IPS DF 6.9 (cell line): ENCODE measurements at regions not wholly inside any gene's neighbourhood (a gene's known extent, or its start where the extent isn't known, plus 50 kb on each side); places are given as distances from the start of the nearest gene placed in this dataset.
"Not testable (repeated sequence)": the region's sequence is repeated elsewhere in the genome, so short reads cannot be mapped to it uniquely, and the experiment has no call there.

Experiments
- DNase-seq: peaks from one replicate; pipeline ENCODE4 v3.0.0-alpha.2; 2013; ENCODE audit warnings: low read depth, low spot score
- H3K27ac ChIP-seq: one replicate; pipeline ENCODE4 v1.5.1; 2013; ENCODE audit warnings: low read length, control low read depth
- H3K27me3 ChIP-seq: 2 replicates; pipeline ENCODE4 v1.6.1; 2013; ENCODE audit warnings: mild to moderate bottlenecking, low read length; ENCODE audit not compliant: control insufficient read depth, insufficient read depth
- H3K36me3 ChIP-seq: 2 replicates; pipeline ENCODE4 v1.6.1; 2013; ENCODE audit warnings: low read length; ENCODE audit not compliant: control insufficient read depth, insufficient read depth
- H3K4me1 ChIP-seq: 2 replicates; pipeline ENCODE4 v1.6.1; 2013; ENCODE audit warnings: low read length; ENCODE audit not compliant: control insufficient read depth, insufficient read depth
- H3K4me3 ChIP-seq: 2 replicates; pipeline ENCODE4 v1.5.1; 2013; ENCODE audit warnings: mild to moderate bottlenecking, low read length
- H3K9me3 ChIP-seq: 2 replicates; pipeline ENCODE4 v1.6.1; 2013; ENCODE audit warnings: low read length, inconsistent platforms; ENCODE audit not compliant: control insufficient read depth, insufficient read depth
- WGBS: extraction: QIAGEN DNeasy Blood & Tissue Kit; methylation state at CpG from one replicate; pipeline ENCODE4 v1.1.7; 2013; ENCODE audit warnings: mixed read lengths, missing lambda C conversion rate; ENCODE audit not compliant: insufficient read length, insufficient coverage; 5-methylcytosine and 5-hydroxymethylcytosine counted together

- no CpG with 5 or more reads among the region's 1 CpG for WGBS
- H3K27me3 ChIP-seq = no peaks in the 10 kb centered on the region
- no peaks in the 10 kb centered on the region for H3K4me1 ChIP-seq
- no peaks in the 10 kb centered on the region for H3K9me3 ChIP-seq
- DNase-seq = no peak
- H3K4me3 ChIP-seq = no peak overlapping the region
- H3K36me3 ChIP-seq = no peaks in the 10 kb centered on the region
- H3K27ac ChIP-seq = no peak overlapping the region
Measured at GRCh38 chr10:23859598-23859997, 349.3 kb upstream of the KIAA1217 start.

- Histone ChIP-seq H3K36me3 (no peaks in the 10 kb centered on the region), H3K27me3 (no peaks in the 10 kb centered on the region), H3K4me3 (no peak overlapping the region), H3K4me1 (no peaks in the 10 kb centered on the region), H3K27ac (no peak overlapping the region), H3K9me3 (no peaks in the 10 kb centered on the region)
- DNase-seq = no peak
Measured at GRCh38 chr10:23864631-23865147, 344.2 kb upstream of the KIAA1217 start.

- H3K4me3 ChIP-seq, H3K27me3 ChIP-seq, H3K27ac ChIP-seq, DNase-seq, H3K4me1 ChIP-seq, H3K36me3 ChIP-seq, H3K9me3 ChIP-seq: not testable (repeated sequence)
- WGBS = no CpG with 5 or more reads among the region's 5 CpGs
Measured at GRCh38 chr10:23866985-23867384, 342.0 kb upstream of the KIAA1217 start.

- H3K27me3 ChIP-seq = no peaks in the 10 kb centered on the region
- DNase-seq = no peak
- no peak overlapping the region for H3K27ac ChIP-seq
- peaks cover 3% of the 10 kb centered on the region; the same call in 1 of the 2 replicates for H3K4me1 ChIP-seq
- H3K9me3 ChIP-seq = no peaks in the 10 kb centered on the region
- H3K4me3 ChIP-seq = no peak overlapping the region
- WGBS = no CpG with 5 or more reads among the region's 2 CpGs
- H3K36me3 ChIP-seq = no peaks in the 10 kb centered on the region
Measured at GRCh38 chr10:23868121-23868520, 340.8 kb upstream of the KIAA1217 start.

- Histone ChIP-seq H3K4me1 (peaks cover 3% of the 10 kb centered on the region; the same call in 1 of the 2 replicates), H3K4me3 (no peak overlapping the region), H3K27me3 (no peaks in the 10 kb centered on the region), H3K27ac (no peak overlapping the region), H3K36me3 (no peaks in the 10 kb centered on the region), H3K9me3 (no peaks in the 10 kb centered on the region)
- WGBS = no CpG with 5 or more reads among the region's 7 CpGs
- no peak for DNase-seq
Measured at GRCh38 chr10:23869548-23869947, 339.4 kb upstream of the KIAA1217 start.

- no peaks in the 10 kb centered on the region for H3K36me3 ChIP-seq
- DNase-seq = no peak
- peaks cover 3% of the 10 kb centered on the region; the same call in 1 of the 2 replicates for H3K4me1 ChIP-seq
- H3K4me3 ChIP-seq = no peak overlapping the region
- WGBS = no CpG with 5 or more reads among the region's 3 CpGs
- H3K27me3 ChIP-seq = no peaks in the 10 kb centered on the region
- H3K9me3 ChIP-seq = no peaks in the 10 kb centered on the region
- H3K27ac ChIP-seq = no peak overlapping the region
Measured at GRCh38 chr10:23869996-23870395, 338.9 kb upstream of the KIAA1217 start.

GRCh38 chr10:23870651-23871610 lies 338.0 kb upstream of the KIAA1217 start:
- Histone ChIP-seq H3K36me3 (no peaks in the 10 kb centered on the region), H3K9me3 (no peaks in the 10 kb centered on the region), H3K4me1 (peaks cover 3% of the 10 kb centered on the region; the same call in 1 of the 2 replicates), H3K27ac (no peak overlapping the region), H3K27me3 (no peaks in the 10 kb centered on the region), H3K4me3 (no peak overlapping the region)
- WGBS = no CpG with 5 or more reads among the region's 2 CpGs
- no peak for DNase-seq

- no peaks in the 10 kb centered on the region for H3K36me3 ChIP-seq
Measured at GRCh38 chr10:23872290-23872689, 336.6 kb upstream of the KIAA1217 start.

GRCh38 chr10:23877791-23878320 lies 331.1 kb upstream of the KIAA1217 start:
- DNase-seq = no peak
- Histone ChIP-seq H3K36me3 (no peaks in the 10 kb centered on the region), H3K9me3 (no peaks in the 10 kb centered on the region), H3K27ac (no peak overlapping the region), H3K4me3 (no peak overlapping the region), H3K4me1 (no peaks in the 10 kb centered on the region), H3K27me3 (no peaks in the 10 kb centered on the region)
- no CpG with 5 or more reads among the region's 10 CpGs for WGBS

More at GRCh38 chr10:23872290-23872689, 336.6 kb upstream of the KIAA1217 start:
- Histone ChIP-seq H3K27ac (no peak overlapping the region), H3K27me3 (no peaks in the 10 kb centered on the region), H3K9me3 (no peaks in the 10 kb centered on the region), H3K4me1 (peaks cover 3% of the 10 kb centered on the region; the same call in 1 of the 2 replicates), H3K4me3 (no peak overlapping the region)
- no CpG with 5 or more reads among the region's 2 CpGs for WGBS
- DNase-seq = no peak

GRCh38 chr10:23884670-23885069 lies 324.3 kb upstream of the KIAA1217 start:
- no peak overlapping the region for H3K4me3 ChIP-seq
- no peak overlapping the region for H3K27ac ChIP-seq
- no peaks in the 10 kb centered on the region for H3K36me3 ChIP-seq
- no peaks in the 10 kb centered on the region for H3K4me1 ChIP-seq
- no peak for DNase-seq
- no CpG with 5 or more reads among the region's 2 CpGs for WGBS
- no peaks in the 10 kb centered on the region for H3K27me3 ChIP-seq
- H3K9me3 ChIP-seq = no peaks in the 10 kb centered on the region
